ENCODE measurements at regions not wholly inside any gene's neighbourhood (a gene's known extent, or its start where the extent isn't known, plus 50 kb on each side); places are given as distances from the start of the nearest gene placed in this dataset.

- peak overlapping the region; percentile 21 for H3K4me3 Mint-ChIP-seq (ENCODE audit: unreplicated experiment)
- peak overlapping the region; percentile 96 for H3K27ac Mint-ChIP-seq (ENCODE audit: low read depth, unreplicated experiment)
- no peaks in the 10 kb centered on the region for H3K9me3 Mint-ChIP-seq (ENCODE audit: unreplicated experiment)
- no peak for DNase-seq (ENCODE audit: unreplicated experiment)
- TF ChIP-seq, protein P1, sequence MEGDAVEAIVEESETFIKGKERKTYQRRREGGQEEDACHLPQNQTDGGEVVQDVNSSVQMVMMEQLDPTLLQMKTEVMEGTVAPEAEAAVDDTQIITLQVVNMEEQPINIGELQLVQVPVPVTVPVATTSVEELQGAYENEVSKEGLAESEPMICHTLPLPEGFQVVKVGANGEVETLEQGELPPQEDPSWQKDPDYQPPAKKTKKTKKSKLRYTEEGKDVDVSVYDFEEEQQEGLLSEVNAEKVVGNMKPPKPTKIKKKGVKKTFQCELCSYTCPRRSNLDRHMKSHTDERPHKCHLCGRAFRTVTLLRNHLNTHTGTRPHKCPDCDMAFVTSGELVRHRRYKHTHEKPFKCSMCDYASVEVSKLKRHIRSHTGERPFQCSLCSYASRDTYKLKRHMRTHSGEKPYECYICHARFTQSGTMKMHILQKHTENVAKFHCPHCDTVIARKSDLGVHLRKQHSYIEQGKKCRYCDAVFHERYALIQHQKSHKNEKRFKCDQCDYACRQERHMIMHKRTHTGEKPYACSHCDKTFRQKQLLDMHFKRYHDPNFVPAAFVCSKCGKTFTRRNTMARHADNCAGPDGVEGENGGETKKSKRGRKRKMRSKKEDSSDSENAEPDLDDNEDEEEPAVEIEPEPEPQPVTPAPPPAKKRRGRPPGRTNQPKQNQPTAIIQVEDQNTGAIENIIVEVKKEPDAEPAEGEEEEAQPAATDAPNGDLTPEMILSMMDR (IDR thresholded peaks at IDR 0.05; ENCODE audit: unreplicated experiment) = no peak
- no peaks in the 10 kb centered on the region for H3K36me3 Mint-ChIP-seq (ENCODE audit: insufficient read depth, unreplicated experiment)
- POLR2A ChIA-PET = interaction anchor here (0.6 to 3.7 kb wide), 15 partner anchors 15 to 278 kb away, joined by 3 to 17 read pairs (median 5); partner anchors contain the start of gene NFIL3
- TSS peak; percentile 81 for BruUV-seq (replicated peaks)
- H3K4me1 Mint-ChIP-seq (ENCODE audit: insufficient read depth, unreplicated experiment) = peaks cover 48% of the 10 kb centered on the region
- no peaks in the 10 kb centered on the region for H3K27me3 Mint-ChIP-seq (ENCODE audit: insufficient read depth, unreplicated experiment)
- intact Hi-C loops (cut with micrococcal nuclease) = loop anchor here (2.0 kb wide), 1 partner anchor 42 kb away; no protein-coding TSS in a partner anchor
- CTCF ChIA-PET = interaction anchor here (0.6 to 2.0 kb wide), 5 partner anchors 15 to 60 kb away, joined by 3 to 8 read pairs (median 3); no protein-coding TSS in a partner anchor
These were observed 211.3 kb downstream of the AUH start for GRCh38 chr9:91150273-91150997.

DNA sequence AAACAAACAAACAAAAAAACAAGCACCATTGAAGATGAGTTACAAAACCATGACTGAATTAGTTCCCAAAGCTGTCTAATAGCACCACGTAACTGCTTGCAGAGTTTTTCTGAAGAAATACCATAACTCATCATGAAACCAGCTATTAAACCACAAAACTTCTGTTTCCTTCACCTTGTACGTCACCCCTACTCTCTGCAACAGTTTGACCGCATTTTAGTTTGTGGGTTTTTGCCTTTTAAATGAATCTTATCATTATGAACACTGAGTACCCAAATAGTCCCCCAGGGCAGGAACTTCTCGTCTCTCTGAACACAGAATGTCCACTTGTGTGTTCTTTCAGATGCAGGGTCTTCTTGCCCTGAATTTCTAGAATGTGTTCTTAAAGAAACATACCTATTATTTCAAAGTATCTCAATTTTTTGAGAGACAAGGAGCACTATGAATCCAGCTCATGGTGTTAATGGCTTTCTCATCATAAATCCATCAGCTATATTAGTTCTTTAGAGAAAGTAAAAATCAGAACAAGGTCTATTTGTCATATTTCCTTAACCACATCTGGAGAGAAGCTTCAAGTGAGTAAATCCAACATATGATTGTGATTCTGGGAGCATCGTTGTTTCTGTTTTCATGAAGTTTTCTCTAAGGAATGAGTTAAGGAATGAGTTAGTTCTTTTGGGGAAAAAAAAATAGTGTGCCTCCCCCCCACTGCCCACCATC, 210.6 kb downstream of the AUH start:
- ChIA-PET POLR2A (interaction anchor here (0.6 to 3.7 kb wide), 19 partner anchors 14 to 384 kb away, joined by 3 to 17 read pairs (median 4); partner anchors contain the start of gene NFIL3), CTCF (interaction anchor here (0.6 to 2.0 kb wide), 6 partner anchors 14 to 236 kb away, joined by 3 to 8 read pairs (median 4); no protein-coding TSS in a partner anchor)
- Mint-ChIP-seq H3K4me3 (ENCODE audit: unreplicated experiment) (peak overlapping the region; percentile 21), H3K36me3 (ENCODE audit: insufficient read depth, unreplicated experiment) (no peaks in the 10 kb centered on the region), H3K9me3 (ENCODE audit: unreplicated experiment) (no peaks in the 10 kb centered on the region), H3K27me3 (ENCODE audit: insufficient read depth, unreplicated experiment) (no peaks in the 10 kb centered on the region), H3K4me1 (ENCODE audit: insufficient read depth, unreplicated experiment) (peaks cover 43% of the 10 kb centered on the region), H3K27ac (ENCODE audit: low read depth, unreplicated experiment) (peak overlapping the region; percentile 96)
- peak; percentile 86 for DNase-seq (ENCODE audit: unreplicated experiment)
- intact Hi-C loops (cut with micrococcal nuclease) = loop anchor here (2.0 kb wide), 1 partner anchor 42 kb away; no protein-coding TSS in a partner anchor
- BruUV-seq (replicated peaks) = TSS peak; percentile 89
- TF ChIP-seq, protein P1 (IDR thresholded peaks at IDR 0.05; ENCODE audit: unreplicated experiment) = no peak

GRCh38 chr9:91151718-91152095, 210.0 kb downstream of the AUH start:
- intact Hi-C loops (cut with micrococcal nuclease) = loop anchor here (2.0 kb wide), 1 partner anchor 41 kb away; no protein-coding TSS in a partner anchor
- Mint-ChIP-seq H3K4me3 (ENCODE audit: unreplicated experiment) (no peak overlapping the region), H3K9me3 (ENCODE audit: unreplicated experiment) (no peaks in the 10 kb centered on the region), H3K36me3 (ENCODE audit: insufficient read depth, unreplicated experiment) (no peaks in the 10 kb centered on the region), H3K27ac (ENCODE audit: low read depth, unreplicated experiment) (peak overlapping the region; percentile 96), H3K4me1 (ENCODE audit: insufficient read depth, unreplicated experiment) (peaks cover 48% of the 10 kb centered on the region), H3K27me3 (ENCODE audit: insufficient read depth, unreplicated experiment) (no peaks in the 10 kb centered on the region)
- CTCF ChIA-PET = interaction anchor here (0.6 to 2.0 kb wide), 5 partner anchors 13 to 236 kb away, joined by 3 to 8 read pairs (median 4); no protein-coding TSS in a partner anchor
- TF ChIP-seq, protein P1 (IDR thresholded peaks at IDR 0.05; ENCODE audit: unreplicated experiment) = no peak
- BruUV-seq (replicated peaks) = no TSS peak
- POLR2A ChIA-PET = interaction anchor here (0.8 to 3.7 kb wide), 14 partner anchors 14 to 385 kb away, joined by 3 to 17 read pairs (median 4); partner anchors contain the start of gene NFIL3
- no peak for DNase-seq (ENCODE audit: unreplicated experiment)

DNA sequence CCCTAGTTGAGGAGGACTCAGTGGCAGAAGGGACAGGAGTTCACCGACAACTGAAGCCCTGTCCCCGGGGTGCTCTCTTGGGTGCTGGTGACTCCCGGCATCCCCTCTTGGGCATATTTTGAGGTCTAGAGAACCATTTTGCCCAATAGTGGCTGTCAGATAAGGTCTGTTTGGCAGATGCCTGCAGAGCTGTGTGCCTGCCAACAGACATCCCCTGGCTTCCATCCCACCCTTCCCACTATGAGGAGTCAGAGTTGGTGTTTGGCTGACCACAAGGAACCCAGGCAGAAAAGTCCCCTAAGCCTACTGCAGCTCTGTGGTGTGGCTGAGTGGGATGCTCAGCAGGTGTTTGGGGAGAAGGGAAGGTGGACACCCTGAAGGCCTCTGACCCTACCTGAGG, 207.0 kb downstream of the AUH start:
- no TSS peak for BruUV-seq (replicated peaks)
- CTCF ChIA-PET = no interaction called here
- H3K36me3 Mint-ChIP-seq (ENCODE audit: insufficient read depth, unreplicated experiment) = no peaks in the 10 kb centered on the region
- TF ChIP-seq, protein P1 (IDR thresholded peaks at IDR 0.05; ENCODE audit: unreplicated experiment) = no peak
- H3K27me3 Mint-ChIP-seq (ENCODE audit: insufficient read depth, unreplicated experiment) = no peaks in the 10 kb centered on the region
- no peak overlapping the region for H3K27ac Mint-ChIP-seq (ENCODE audit: low read depth, unreplicated experiment)
- POLR2A ChIA-PET = interaction anchor here (1.0 kb wide), 1 partner anchor 23 kb away, joined by 3 read pairs; no protein-coding TSS in a partner anchor
- H3K4me3 Mint-ChIP-seq (ENCODE audit: unreplicated experiment) = no peak overlapping the region
- intact Hi-C loops (cut with micrococcal nuclease) = no loop called here
- peaks cover 32% of the 10 kb centered on the region for H3K4me1 Mint-ChIP-seq (ENCODE audit: insufficient read depth, unreplicated experiment)
- no peaks in the 10 kb centered on the region for H3K9me3 Mint-ChIP-seq (ENCODE audit: unreplicated experiment)
- DNase-seq (ENCODE audit: unreplicated experiment) = no peak

Data from MCF 10A (cell line).